Mucosa of stomach (tissue), 1 donor: ENCODE measurements at regions not wholly inside any gene's neighbourhood (a gene's known extent, or its start where the extent isn't known, plus 50 kb on each side); places are given as distances from the start of the nearest gene placed in this dataset.

Experiments
- H3K27me3 ChIP-seq: one replicate; pipeline ENCODE4 v1.7.0; 2013; ENCODE audit warnings: mild to moderate bottlenecking, low read length; ENCODE audit not compliant: control insufficient read depth, insufficient read depth
- H3K36me3 ChIP-seq: one replicate; pipeline ENCODE4 v1.7.0; 2013; ENCODE audit warnings: low read length; ENCODE audit not compliant: control insufficient read depth, insufficient read depth
- H3K4me1 ChIP-seq: one replicate; pipeline ENCODE4 v1.7.0; 2013; ENCODE audit warnings: mild to moderate bottlenecking, low read length; ENCODE audit not compliant: control insufficient read depth, insufficient read depth
- H3K4me3 ChIP-seq: one replicate; pipeline ENCODE4 v1.7.0; 2013; ENCODE audit warnings: low read length
- H3K9ac ChIP-seq: one replicate; pipeline ENCODE4 v1.7.0; 2013; ENCODE audit warnings: mild to moderate bottlenecking, low read length, moderate library complexity
- H3K9me3 ChIP-seq: one replicate; pipeline ENCODE4 v1.7.0; 2013; ENCODE audit warnings: mild to moderate bottlenecking, low read length, moderate library complexity; ENCODE audit not compliant: control insufficient read depth
- donor health status: Pancreatic carcinoma.

- H3K9ac ChIP-seq: no peak overlapping the region
- no peaks in the 10 kb centered on the region for H3K4me1 ChIP-seq
- H3K27me3 ChIP-seq: no peaks in the 10 kb centered on the region
- no peaks in the 10 kb centered on the region for H3K9me3 ChIP-seq
- H3K36me3 ChIP-seq: no peaks in the 10 kb centered on the region
- H3K4me3 ChIP-seq: no peak overlapping the region
These were observed 174.6 kb downstream of the PTCSC3 start for GRCh38 chr14:36001936-36002335.

GRCh38 chr14:35999294-35999693 lies 173.2 kb downstream of the BRMS1L start:
- Histone ChIP-seq H3K9me3 (no peaks in the 10 kb centered on the region), H3K4me1 (no peaks in the 10 kb centered on the region), H3K9ac (no peak overlapping the region), H3K27me3 (no peaks in the 10 kb centered on the region), H3K36me3 (no peaks in the 10 kb centered on the region), H3K4me3 (no peak overlapping the region)

- no peaks in the 10 kb centered on the region for H3K4me1 ChIP-seq
- H3K36me3 ChIP-seq: no peaks in the 10 kb centered on the region
- no peak overlapping the region for H3K9ac ChIP-seq
- H3K4me3 ChIP-seq: no peak overlapping the region
- no peaks in the 10 kb centered on the region for H3K9me3 ChIP-seq
- H3K27me3 ChIP-seq: no peaks in the 10 kb centered on the region
These were observed 172.2 kb downstream of the BRMS1L start for GRCh38 chr14:35998303-35998702.

GRCh38 chr14:35993684-35993960 lies 167.5 kb downstream of the BRMS1L start:
- Histone ChIP-seq H3K36me3 (no peaks in the 10 kb centered on the region), H3K9me3 (no peaks in the 10 kb centered on the region), H3K9ac (no peak overlapping the region), H3K27me3 (no peaks in the 10 kb centered on the region), H3K4me3 (no peak overlapping the region), H3K4me1 (no peaks in the 10 kb centered on the region)

- no peak overlapping the region for H3K4me3 ChIP-seq
- H3K36me3 ChIP-seq: no peaks in the 10 kb centered on the region
- H3K4me1 ChIP-seq: no peaks in the 10 kb centered on the region
- no peak overlapping the region for H3K9ac ChIP-seq
- H3K27me3 ChIP-seq: no peaks in the 10 kb centered on the region
- no peaks in the 10 kb centered on the region for H3K9me3 ChIP-seq
These were observed 166.9 kb downstream of the BRMS1L start for GRCh38 chr14:35992816-35993683.

- no peak overlapping the region for H3K4me3 ChIP-seq
- no peaks in the 10 kb centered on the region for H3K9me3 ChIP-seq
- no peak overlapping the region for H3K9ac ChIP-seq
- no peaks in the 10 kb centered on the region for H3K36me3 ChIP-seq
- no peaks in the 10 kb centered on the region for H3K4me1 ChIP-seq
- no peaks in the 10 kb centered on the region for H3K27me3 ChIP-seq
These were observed 165.2 kb downstream of the BRMS1L start for GRCh38 chr14:35991356-35991755.

- no peaks in the 10 kb centered on the region for H3K36me3 ChIP-seq
- H3K4me3 ChIP-seq: no peak overlapping the region
- no peaks in the 10 kb centered on the region for H3K27me3 ChIP-seq
- H3K9me3 ChIP-seq: no peaks in the 10 kb centered on the region
- no peak overlapping the region for H3K9ac ChIP-seq
- no peaks in the 10 kb centered on the region for H3K4me1 ChIP-seq
These were observed 163.6 kb downstream of the BRMS1L start for GRCh38 chr14:35989736-35990135.

- Histone ChIP-seq H3K27me3 (no peaks in the 10 kb centered on the region), H3K4me3 (no peak overlapping the region), H3K4me1 (no peaks in the 10 kb centered on the region), H3K9ac (no peak overlapping the region), H3K9me3 (no peaks in the 10 kb centered on the region), H3K36me3 (no peaks in the 10 kb centered on the region)
These were observed 163.0 kb downstream of the BRMS1L start for GRCh38 chr14:35988972-35989690.

- H3K4me3 ChIP-seq: no peak overlapping the region
- H3K9me3 ChIP-seq: no peaks in the 10 kb centered on the region
- H3K36me3 ChIP-seq: no peaks in the 10 kb centered on the region
- no peak overlapping the region for H3K9ac ChIP-seq
- H3K4me1 ChIP-seq: no peaks in the 10 kb centered on the region
- no peaks in the 10 kb centered on the region for H3K27me3 ChIP-seq
These were observed 162.4 kb downstream of the BRMS1L start for GRCh38 chr14:35988550-35988949.

GRCh38 chr14:35987731-35988130 lies 161.6 kb downstream of the BRMS1L start:
- Histone ChIP-seq H3K9ac (no peak overlapping the region), H3K36me3 (no peaks in the 10 kb centered on the region), H3K4me1 (no peaks in the 10 kb centered on the region)

GRCh38 chr14:35986219-35986573 lies 160.1 kb downstream of the BRMS1L start:
- no peaks in the 10 kb centered on the region for H3K27me3 ChIP-seq

More at GRCh38 chr14:35987731-35988130, 161.6 kb downstream of the BRMS1L start:
- Histone ChIP-seq H3K4me3 (no peak overlapping the region), H3K9me3 (no peaks in the 10 kb centered on the region), H3K27me3 (no peaks in the 10 kb centered on the region)

GRCh38 chr14:35985474-35986218 lies 159.5 kb downstream of the BRMS1L start:
- H3K9me3 ChIP-seq: no peaks in the 10 kb centered on the region
- H3K36me3 ChIP-seq: no peaks in the 10 kb centered on the region
- H3K27me3 ChIP-seq: no peaks in the 10 kb centered on the region
- H3K4me3 ChIP-seq: no peak overlapping the region
- H3K9ac ChIP-seq: no peak overlapping the region
- H3K4me1 ChIP-seq: no peaks in the 10 kb centered on the region

More at GRCh38 chr14:35986219-35986573, 160.1 kb downstream of the BRMS1L start:
- Histone ChIP-seq H3K9ac (no peak overlapping the region), H3K4me3 (no peak overlapping the region), H3K36me3 (no peaks in the 10 kb centered on the region), H3K9me3 (no peaks in the 10 kb centered on the region), H3K4me1 (no peaks in the 10 kb centered on the region)
